H1 (cell line): ENCODE measurements at regions not wholly inside any gene's neighbourhood (a gene's known extent, or its start where the extent isn't known, plus 50 kb on each side); places are given as distances from the start of the nearest gene placed in this dataset.

Experiments
- CREB1 ChIP-seq: IDR thresholded peaks from 2 replicates; pipeline ENCODE4 v1.6.1; 2012; ENCODE audit warnings: inconsistent platforms
- EP300 ChIP-seq, 2 experiments: IDR thresholded peaks; 1 replicate in 1 of 2; 2 replicates in 1 of 2; pipeline ENCODE4 v1.6.1; 2011 to 2012; ENCODE audit warnings: low read depth in 2 of 2, low read length in 2 of 2, mild to moderate bottlenecking in 2 of 2, borderline replicate concordance in 1 of 2, inconsistent platforms in 1 of 2, moderate library complexity in 1 of 2
- KDM4A ChIP-seq: IDR thresholded peaks from one replicate; pipeline ENCODE4 v1.7.1; 2012; ENCODE audit warnings: low read depth, mild to moderate bottlenecking, moderate library complexity, low read length, inconsistent platforms; ENCODE audit not compliant: severe bottlenecking
- MAFK ChIP-seq: IDR thresholded peaks from 2 replicates; pipeline ENCODE4 v1.6.1; 2012; ENCODE audit warnings: low read depth, mild to moderate bottlenecking, improper control_type of control experiment, low read length
- NRF1 ChIP-seq: IDR thresholded peaks from 2 replicates; pipeline ENCODE4 v1.6.1; 2011; ENCODE audit warnings: mild to moderate bottlenecking, low read depth, low read length, improper control_type of control experiment
- SAP30 ChIP-seq: fragments of 300-600 bp; sonication (generic); IDR thresholded peaks from 2 replicates; pipeline ENCODE4 v1.7.1; 2012; ENCODE audit warnings: low read length, moderate library complexity, mild to moderate bottlenecking, inconsistent platforms; ENCODE audit not compliant: insufficient read depth, insufficient replicate concordance
- YY1 ChIP-seq: IDR thresholded peaks from 2 replicates; pipeline ENCODE4 v1.6.1; 2011; ENCODE audit warnings: low read depth, mild to moderate bottlenecking, low read length

GRCh38 chr2:83585250-83585649, 873.8 kb downstream of the SUCLG1 start (continued):
- TF ChIP-seq SAP30, result no peak
- TF ChIP-seq MAFK, result no peak
- TF ChIP-seq NRF1, result no peak
- TF ChIP-seq YY1, result no peak
- no peak for TF ChIP-seq KDM4A
- no peak for TF ChIP-seq EP300 (IDR thresholded peaks at IDR 0.05; ENCODE audit: borderline replicate concordance in 1 of 2, low read depth in 2 of 2, low read length in 2 of 2)
- no peak for TF ChIP-seq CREB1
